HG03060 (cell line): ENCODE measurements at regions not wholly inside any gene's neighbourhood (a gene's known extent, or its start where the extent isn't known, plus 50 kb on each side); places are given as distances from the start of the nearest gene placed in this dataset.

Experiments
- ATAC-seq: cut with Tn5 transposase; IDR thresholded peaks from one replicate; pipeline ENCODE4 v1.9.1; 2021; ENCODE audit warnings: low read depth, moderate number of reproducible peaks; ENCODE audit not compliant: unreplicated experiment

GRCh38 chr9:8096091-8096490 is 296.5 kb upstream of the DMAC1 start:
- ATAC-seq, result no peak

GRCh38 chr9:8095672-8096086 is 296.1 kb upstream of the DMAC1 start:
- no peak for ATAC-seq

GRCh38 chr9:8088477-8088876 is 288.9 kb upstream of the DMAC1 start:
- no peak for ATAC-seq

GRCh38 chr9:8085986-8086385 is 286.4 kb upstream of the DMAC1 start:
- ATAC-seq, result no peak

GRCh38 chr9:8078641-8079140 is 279.1 kb upstream of the DMAC1 start:
- no peak for ATAC-seq

GRCh38 chr9:8074713-8075286 is 275.2 kb upstream of the DMAC1 start:
- ATAC-seq, result no peak

GRCh38 chr9:8071445-8071798 is 271.8 kb upstream of the DMAC1 start:
- ATAC-seq, result no peak

GRCh38 chr9:8070779-8071444 is 271.3 kb upstream of the DMAC1 start:
- no peak for ATAC-seq

GRCh38 chr9:8062459-8062858 is 262.9 kb upstream of the DMAC1 start:
- ATAC-seq, result no peak

- ATAC-seq, result no peak
Measured at GRCh38 chr9:8053501-8053900, 253.9 kb upstream of the DMAC1 start.

GRCh38 chr9:8052991-8053390 is 253.4 kb upstream of the DMAC1 start:
- ATAC-seq, result no peak

- no peak for ATAC-seq
Measured at GRCh38 chr9:8037745-8038144, 238.2 kb upstream of the DMAC1 start.

GRCh38 chr9:8036914-8037524 is 237.4 kb upstream of the DMAC1 start:
- ATAC-seq, result no peak

GRCh38 chr9:8033794-8034193 is 234.2 kb upstream of the DMAC1 start:
- ATAC-seq, result no peak

GRCh38 chr9:8030095-8030494 is 230.5 kb upstream of the DMAC1 start:
- no peak for ATAC-seq

GRCh38 chr9:8027351-8027750 is 227.8 kb upstream of the DMAC1 start:
- ATAC-seq, result no peak

GRCh38 chr9:8025551-8025950 is 226.0 kb upstream of the DMAC1 start:
- no peak for ATAC-seq

- ATAC-seq, result no peak
Measured at GRCh38 chr9:8020186-8020585, 220.6 kb upstream of the DMAC1 start.

- ATAC-seq, result no peak
Measured at GRCh38 chr9:8019636-8020035, 220.1 kb upstream of the DMAC1 start.

GRCh38 chr9:8014997-8015682 is 215.6 kb upstream of the DMAC1 start:
- no peak for ATAC-seq

- ATAC-seq, result no peak
Measured at GRCh38 chr9:8012986-8013385, 213.4 kb upstream of the DMAC1 start.
